GM23338 (cell line): ENCODE measurements at regions not wholly inside any gene's neighbourhood (a gene's known extent, or its start where the extent isn't known, plus 50 kb on each side); places are given as distances from the start of the nearest gene placed in this dataset.
"Not testable (repeated sequence)": the region's sequence is repeated elsewhere in the genome, so short reads cannot be mapped to it uniquely, and the experiment has no call there.

Experiments
- ATAC-seq: fragments of 200-7000 bp; cut with Tn5 transposase; 3 replicates; pipeline ENCODE4 v1.9.1; 2020
- DNase-seq: peaks from one replicate; pipeline ENCODE4 v3.0.0-alpha.2; 2015; ENCODE audit warnings: low spot score
- H2AFZ ChIP-seq: fragments of 200-600 bp; sonication (generic); 2 replicates; pipeline ENCODE4 v1.8.0; 2016; ENCODE audit warnings: antibody characterized with exemption, mild to moderate bottlenecking, moderate library complexity
- H3F3A ChIP-seq: fragments of 200-600 bp; sonication (generic); replicated peaks from 2 replicates; pipeline ENCODE4 v1.8.0; 2017; ENCODE audit warnings: antibody characterized with exemption, mixed run types, low read depth
- H3K27ac ChIP-seq: fragments of 200-600 bp; sonication (generic); 2 replicates; pipeline ENCODE4 v1.6.1; 2016; ENCODE audit warnings: low read depth
- H3K27me3 ChIP-seq: fragments of 200-600 bp; sonication (generic); 2 replicates; pipeline ENCODE4 v1.8.0; 2016; ENCODE audit warnings: mild to moderate bottlenecking, mixed run types, moderate library complexity; ENCODE audit not compliant: insufficient read depth
- H3K36me3 ChIP-seq: fragments of 200-600 bp; sonication (generic); 2 replicates; pipeline ENCODE4 v1.8.0; 2016; ENCODE audit warnings: mild to moderate bottlenecking; ENCODE audit not compliant: insufficient read depth
- H3K4me1 ChIP-seq: fragments of 200-600 bp; sonication (generic); 2 replicates; pipeline ENCODE4 v1.8.0; 2016; ENCODE audit warnings: mild to moderate bottlenecking, moderate library complexity; ENCODE audit not compliant: insufficient read depth
- H3K4me2 ChIP-seq: fragments of 200-600 bp; sonication (generic); 2 replicates; pipeline ENCODE4 v1.7.1; 2017; ENCODE audit warnings: mixed run types
- H3K4me3 ChIP-seq: fragments of 200-600 bp; sonication (generic); 2 replicates; pipeline ENCODE4 v1.6.1; 2016; ENCODE audit warnings: mixed run types
- H3K79me2 ChIP-seq: fragments of 200-600 bp; sonication (generic); replicated peaks from 2 replicates; pipeline ENCODE4 v1.8.0; 2017; ENCODE audit warnings: mild to moderate bottlenecking; ENCODE audit not compliant: insufficient read depth
- H3K9me2 ChIP-seq: fragments of 200-600 bp; sonication (generic); 2 replicates; pipeline ENCODE4 v1.8.0; 2017; ENCODE audit not compliant: insufficient read depth
- H4K20me1 ChIP-seq: fragments of 200-600 bp; sonication (generic); replicated peaks from 2 replicates; pipeline ENCODE4 v1.8.0; 2017; ENCODE audit warnings: mild to moderate bottlenecking; ENCODE audit not compliant: insufficient read depth
- H3K27ac Mint-ChIP-seq: 2 replicates; pipeline ENCODE4 v1.8.0; 2020; ENCODE audit warnings: inconsistent platforms, mild to moderate bottlenecking, moderate library complexity, mixed read lengths
- H3K27me3 Mint-ChIP-seq: 3 replicates; pipeline ENCODE4 v1.8.0; 2022; ENCODE audit warnings: low read depth, mild to moderate bottlenecking, moderate library complexity, mixed read lengths, inconsistent platforms; ENCODE audit not compliant: insufficient read depth, poor library complexity
- H3K36me3 Mint-ChIP-seq: 3 replicates; pipeline ENCODE4 v1.8.0; 2021; ENCODE audit warnings: low read depth, mild to moderate bottlenecking, inconsistent platforms, moderate library complexity, mixed read lengths
- H3K4me1 Mint-ChIP-seq: 3 replicates; pipeline ENCODE4 v1.8.0; 2020; ENCODE audit warnings: mild to moderate bottlenecking, inconsistent platforms, mixed read lengths
- H3K4me3 Mint-ChIP-seq: 3 replicates; pipeline ENCODE4 v1.8.0; 2021; ENCODE audit warnings: moderate library complexity, mild to moderate bottlenecking, inconsistent platforms, mixed read lengths
- H3K9me3 Mint-ChIP-seq: 3 replicates; pipeline ENCODE4 v1.8.0; 2020; ENCODE audit warnings: moderate library complexity, mild to moderate bottlenecking, inconsistent platforms, mixed read lengths
- CREB1 ChIP-seq: fragments of 250-450 bp; sonication (Bioruptor Pico); IDR thresholded peaks from 2 replicates; pipeline ENCODE4 v1.5.0; 2020; ENCODE audit warnings: low read depth, mild to moderate bottlenecking, moderate library complexity
- CTCF ChIP-seq, 2 experiments: fragments of 200-600 bp in 1 of 2; sonication (generic) in 1 of 2; conservative IDR thresholded peaks; 2 replicates each; pipeline versions ENCODE4 v1.5.1 to v1.6.1; 2016 to 2017; ENCODE audit warnings: antibody characterized with exemption in 2 of 2, low read depth in 2 of 2, mild to moderate bottlenecking in 2 of 2, moderate library complexity in 1 of 2
- ETS1 ChIP-seq: IDR thresholded peaks from 2 replicates; pipeline ENCODE4 v1.6.1; 2016; ENCODE audit warnings: antibody characterized with exemption
- EZH2phosphoT487 ChIP-seq: fragments of 200-600 bp; sonication (generic); IDR thresholded peaks from one replicate; pipeline ENCODE4 v1.8.1; 2018; ENCODE audit warnings: antibody characterized with exemption; ENCODE audit not compliant: unreplicated experiment
- JUNB ChIP-seq: IDR thresholded peaks from one replicate; pipeline ENCODE4 v1.6.1; 2016; ENCODE audit warnings: antibody characterized with exemption; ENCODE audit not compliant: unreplicated experiment
- REST ChIP-seq: IDR thresholded peaks from one replicate; pipeline ENCODE4 v1.6.1; 2018; ENCODE audit warnings: antibody characterized with exemption; ENCODE audit not compliant: unreplicated experiment
- ZNF331 ChIP-seq: fragments of 250-450 bp; sonication (Bioruptor Pico); IDR thresholded peaks from 2 replicates; pipeline ENCODE4 v1.5.0; 2020; ENCODE audit warnings: low read depth, mild to moderate bottlenecking, moderate library complexity
- ZNF462 ChIP-seq: fragments of 250-450 bp; sonication (Bioruptor Pico); IDR thresholded peaks from 2 replicates; pipeline ENCODE4 v1.5.0; 2020; ENCODE audit warnings: mild to moderate bottlenecking, moderate library complexity

GRCh38 chrX:83422836-83423235 lies 85.3 kb upstream of the POU3F4 start (continued):
- TF ChIP-seq ETS1, result no peak
- TF ChIP-seq JUNB, result no peak
- no peak for TF ChIP-seq CTCF (conservative IDR thresholded peaks at IDR 0.05; ENCODE audit: low read depth in 2 of 2)
- no peak for TF ChIP-seq CREB1 (CRISPR knock-in tag)
- TF ChIP-seq ZNF331, result no peak

GRCh38 chrX:83442552-83442951 lies 65.5 kb upstream of the POU3F4 start:
- not testable (repeated sequence) for H4K20me1 ChIP-seq, H3K27ac ChIP-seq, H3K4me1 ChIP-seq, H3K79me2 ChIP-seq, H3K27ac Mint-ChIP-seq, H3K4me1 Mint-ChIP-seq, DNase-seq, H3K27me3 Mint-ChIP-seq, H3K36me3 Mint-ChIP-seq, H3K4me2 ChIP-seq, H3K36me3 ChIP-seq, H3K4me3 Mint-ChIP-seq, H3K9me2 ChIP-seq, H2AFZ ChIP-seq, ATAC-seq, H3K4me3 ChIP-seq, H3K27me3 ChIP-seq, H3F3A ChIP-seq
- H3K9me3 Mint-ChIP-seq, result peaks cover 26% of the 10 kb centered on the region

GRCh38 chrX:83446355-83446754 lies 61.7 kb upstream of the POU3F4 start:
- no peaks in the 10 kb centered on the region for H3K4me1 ChIP-seq
- no peaks in the 10 kb centered on the region for H3K36me3 Mint-ChIP-seq
- no peak overlapping the region for H3K4me3 Mint-ChIP-seq
- no peak overlapping the region for H3K27ac Mint-ChIP-seq
- no peaks in the 10 kb centered on the region for H3K4me1 Mint-ChIP-seq
- H3K27me3 ChIP-seq, result no peaks in the 10 kb centered on the region
- peaks cover 1% of the 10 kb centered on the region for H3K27me3 Mint-ChIP-seq
- no peak overlapping the region for H3K27ac ChIP-seq
- no peaks in the 10 kb centered on the region for H3K9me2 ChIP-seq
- no peaks in the 10 kb centered on the region for H3F3A ChIP-seq
- H3K4me2 ChIP-seq, result no peak overlapping the region
- no peak overlapping the region for H3K4me3 ChIP-seq
- DNase-seq (no peak), ATAC-seq (no peak)
- no peaks in the 10 kb centered on the region for H4K20me1 ChIP-seq
- no peak overlapping the region for H2AFZ ChIP-seq
- no peaks in the 10 kb centered on the region for H3K79me2 ChIP-seq
- H3K36me3 ChIP-seq, result no peaks in the 10 kb centered on the region
- peaks cover 16% of the 10 kb centered on the region; the same call in 2 of the 3 replicates for H3K9me3 Mint-ChIP-seq
- TF ChIP-seq EZH2phosphoT487 (no peak), JUNB (no peak), CREB1 (CRISPR knock-in tag) (no peak), REST (no peak), ZNF462 (CRISPR knock-in tag) (no peak)
